ENCODE measurements at regions not wholly inside any gene's neighbourhood (a gene's known extent, or its start where the extent isn't known, plus 50 kb on each side); places are given as distances from the start of the nearest gene placed in this dataset.

GRCh38 chr7:120123528-120123927, 149.4 kb upstream of the KCND2 start:
- Mint-ChIP-seq H3K9me3 (no peaks in the 10 kb centered on the region), H3K27ac (no peak overlapping the region), H3K4me3 (no peak overlapping the region), H3K27me3 (no peaks in the 10 kb centered on the region), H3K4me1 (ENCODE audit: low read depth) (no peaks in the 10 kb centered on the region), H3K36me3 (ENCODE audit: low read depth) (no peaks in the 10 kb centered on the region)
- intact Hi-C loops (cut with micrococcal nuclease), result no loop called here

GRCh38 chr7:120131096-120131839, 141.7 kb upstream of the KCND2 start:
- H3K27ac Mint-ChIP-seq, result no peak overlapping the region
- no peak overlapping the region for H3K4me3 Mint-ChIP-seq
- intact Hi-C loops (cut with micrococcal nuclease), result no loop called here
- H3K4me1 Mint-ChIP-seq (ENCODE audit: low read depth), result no peaks in the 10 kb centered on the region
- no peaks in the 10 kb centered on the region for H3K36me3 Mint-ChIP-seq (ENCODE audit: low read depth)
- peaks cover 23% of the 10 kb centered on the region for H3K9me3 Mint-ChIP-seq
- no peaks in the 10 kb centered on the region for H3K27me3 Mint-ChIP-seq

- Mint-ChIP-seq H3K36me3 (ENCODE audit: low read depth) (no peaks in the 10 kb centered on the region), H3K9me3 (peaks cover 9% of the 10 kb centered on the region), H3K4me3 (no peak overlapping the region), H3K27ac (no peak overlapping the region), H3K27me3 (no peaks in the 10 kb centered on the region), H3K4me1 (ENCODE audit: low read depth) (no peaks in the 10 kb centered on the region)
- intact Hi-C loops (cut with micrococcal nuclease), result no loop called here
These were observed 134.5 kb upstream of the KCND2 start for GRCh38 chr7:120138497-120138896.

GRCh38 chr7:120156476-120156875, 116.5 kb upstream of the KCND2 start:
- Mint-ChIP-seq H3K36me3 (ENCODE audit: low read depth) (no peaks in the 10 kb centered on the region), H3K4me3 (no peak overlapping the region), H3K27ac (no peak overlapping the region), H3K27me3 (no peaks in the 10 kb centered on the region), H3K9me3 (no peaks in the 10 kb centered on the region), H3K4me1 (ENCODE audit: low read depth) (no peaks in the 10 kb centered on the region)
- intact Hi-C loops (cut with micrococcal nuclease), result no loop called here

GRCh38 chr7:120160166-120160565, 112.8 kb upstream of the KCND2 start:
- no peak overlapping the region for H3K4me3 Mint-ChIP-seq
- H3K4me1 Mint-ChIP-seq (ENCODE audit: low read depth), result no peaks in the 10 kb centered on the region
- intact Hi-C loops (cut with micrococcal nuclease), result no loop called here
- no peaks in the 10 kb centered on the region for H3K9me3 Mint-ChIP-seq
- no peaks in the 10 kb centered on the region for H3K36me3 Mint-ChIP-seq (ENCODE audit: low read depth)
- H3K27ac Mint-ChIP-seq, result no peak overlapping the region
- no peaks in the 10 kb centered on the region for H3K27me3 Mint-ChIP-seq

- intact Hi-C loops (cut with micrococcal nuclease), result no loop called here
- H3K27me3 Mint-ChIP-seq, result no peaks in the 10 kb centered on the region
- no peak overlapping the region for H3K4me3 Mint-ChIP-seq
- no peaks in the 10 kb centered on the region for H3K36me3 Mint-ChIP-seq (ENCODE audit: low read depth)
- H3K4me1 Mint-ChIP-seq (ENCODE audit: low read depth), result no peaks in the 10 kb centered on the region
- no peaks in the 10 kb centered on the region for H3K9me3 Mint-ChIP-seq
- H3K27ac Mint-ChIP-seq, result no peak overlapping the region
These were observed 109.5 kb upstream of the KCND2 start for GRCh38 chr7:120163449-120163848.

GRCh38 chr7:120165227-120165626, 107.7 kb upstream of the KCND2 start:
- H3K4me3 Mint-ChIP-seq, result no peak overlapping the region
- no peaks in the 10 kb centered on the region for H3K9me3 Mint-ChIP-seq
- H3K27me3 Mint-ChIP-seq, result no peaks in the 10 kb centered on the region
- H3K27ac Mint-ChIP-seq, result no peak overlapping the region
- intact Hi-C loops (cut with micrococcal nuclease), result no loop called here
- no peaks in the 10 kb centered on the region for H3K4me1 Mint-ChIP-seq (ENCODE audit: low read depth)
- H3K36me3 Mint-ChIP-seq (ENCODE audit: low read depth), result no peaks in the 10 kb centered on the region

GRCh38 chr7:120168066-120168465, 104.9 kb upstream of the KCND2 start:
- intact Hi-C loops (cut with micrococcal nuclease), result no loop called here
- Mint-ChIP-seq H3K27ac (no peak overlapping the region), H3K9me3 (no peaks in the 10 kb centered on the region), H3K4me3 (no peak overlapping the region), H3K27me3 (no peaks in the 10 kb centered on the region), H3K4me1 (ENCODE audit: low read depth) (no peaks in the 10 kb centered on the region), H3K36me3 (ENCODE audit: low read depth) (no peaks in the 10 kb centered on the region)

- H3K36me3 Mint-ChIP-seq (ENCODE audit: low read depth), result no peaks in the 10 kb centered on the region
- no peaks in the 10 kb centered on the region for H3K9me3 Mint-ChIP-seq
- H3K4me3 Mint-ChIP-seq, result no peak overlapping the region
- no peaks in the 10 kb centered on the region for H3K4me1 Mint-ChIP-seq (ENCODE audit: low read depth)
- no peaks in the 10 kb centered on the region for H3K27me3 Mint-ChIP-seq
- intact Hi-C loops (cut with micrococcal nuclease), result no loop called here
- H3K27ac Mint-ChIP-seq, result no peak overlapping the region
These were observed 102.8 kb upstream of the KCND2 start for GRCh38 chr7:120169996-120170783.

- no peaks in the 10 kb centered on the region for H3K4me1 Mint-ChIP-seq (ENCODE audit: low read depth)
- H3K27ac Mint-ChIP-seq, result no peak overlapping the region
- no peaks in the 10 kb centered on the region for H3K36me3 Mint-ChIP-seq (ENCODE audit: low read depth)
- H3K4me3 Mint-ChIP-seq, result no peak overlapping the region
- no peaks in the 10 kb centered on the region for H3K9me3 Mint-ChIP-seq
- no peaks in the 10 kb centered on the region for H3K27me3 Mint-ChIP-seq
- intact Hi-C loops (cut with micrococcal nuclease), result no loop called here
These were observed 102.1 kb upstream of the KCND2 start for GRCh38 chr7:120170834-120171233.

GRCh38 chr7:120171406-120171805, 101.6 kb upstream of the KCND2 start:
- no peaks in the 10 kb centered on the region for H3K9me3 Mint-ChIP-seq
- H3K4me1 Mint-ChIP-seq (ENCODE audit: low read depth), result no peaks in the 10 kb centered on the region
- no peak overlapping the region for H3K4me3 Mint-ChIP-seq
- H3K27ac Mint-ChIP-seq, result no peak overlapping the region
- intact Hi-C loops (cut with micrococcal nuclease), result no loop called here
- no peaks in the 10 kb centered on the region for H3K27me3 Mint-ChIP-seq
- no peaks in the 10 kb centered on the region for H3K36me3 Mint-ChIP-seq (ENCODE audit: low read depth)

- Mint-ChIP-seq H3K27me3 (no peaks in the 10 kb centered on the region), H3K9me3 (no peaks in the 10 kb centered on the region), H3K4me1 (ENCODE audit: low read depth) (no peaks in the 10 kb centered on the region), H3K27ac (no peak overlapping the region), H3K4me3 (no peak overlapping the region), H3K36me3 (ENCODE audit: low read depth) (no peaks in the 10 kb centered on the region)
- intact Hi-C loops (cut with micrococcal nuclease), result no loop called here
These were observed 92.8 kb upstream of the KCND2 start for GRCh38 chr7:120180221-120180620.

GRCh38 chr7:120181499-120181898, 91.5 kb upstream of the KCND2 start:
- Mint-ChIP-seq H3K4me1 (ENCODE audit: low read depth) (no peaks in the 10 kb centered on the region), H3K36me3 (ENCODE audit: low read depth) (no peaks in the 10 kb centered on the region), H3K27me3 (no peaks in the 10 kb centered on the region), H3K9me3 (no peaks in the 10 kb centered on the region), H3K4me3 (no peak overlapping the region), H3K27ac (no peak overlapping the region)
- intact Hi-C loops (cut with micrococcal nuclease), result no loop called here

- intact Hi-C loops (cut with micrococcal nuclease), result no loop called here
- no peak overlapping the region for H3K4me3 Mint-ChIP-seq
- no peaks in the 10 kb centered on the region for H3K36me3 Mint-ChIP-seq (ENCODE audit: low read depth)
- H3K27me3 Mint-ChIP-seq, result no peaks in the 10 kb centered on the region
- no peak overlapping the region for H3K27ac Mint-ChIP-seq
- no peaks in the 10 kb centered on the region for H3K9me3 Mint-ChIP-seq
- H3K4me1 Mint-ChIP-seq (ENCODE audit: low read depth), result no peaks in the 10 kb centered on the region
These were observed 88.1 kb upstream of the KCND2 start for GRCh38 chr7:120184866-120185265.

All from dendritic cell treated with granulocyte-macrophage colony-stimulating factor and Interleukin-4, amounts not matched to agents 40 ng/mL and 50 ng/mL, for 4 days (primary cell).